OCI-LY3 (cell line): ENCODE measurements at regions not wholly inside any gene's neighbourhood (a gene's known extent, or its start where the extent isn't known, plus 50 kb on each side); places are given as distances from the start of the nearest gene placed in this dataset.

Experiments used
- CTCF ChIP-seq: fragments of 200-600, 300-600 bp; sonication (generic); IDR thresholded peaks from 2 replicates; pipeline ENCODE4 v1.5.1; 2014; ENCODE audit warnings: antibody characterized with exemption, low read length, low read depth
- EZH2phosphoT487 ChIP-seq: fragments of 200-600 bp; shearing (Covaris generic); IDR thresholded peaks from 2 replicates; pipeline ENCODE4 v1.6.1; 2018; ENCODE audit warnings: antibody characterized with exemption, mixed run types, low read depth

- TF ChIP-seq CTCF (no peak), EZH2phosphoT487 (no peak)
Observed at GRCh38 chr2:67671464-67672450, 274.6 kb downstream of the ETAA1 start.
